ENCODE measurements at regions not wholly inside any gene's neighbourhood (a gene's known extent, or its start where the extent isn't known, plus 50 kb on each side); places are given as distances from the start of the nearest gene placed in this dataset.

- Histone ChIP-seq H3K4me1 (ENCODE audit: control insufficient read depth in 1 of 2, insufficient read depth in 2 of 2, low read depth in 1 of 2, low read length in 1 of 2) (no peaks in the 10 kb centered on the region), H3K9me3 (no peaks in the 10 kb centered on the region), H3K36me3 (replicated peaks in 1 of 2; ENCODE audit: control insufficient read depth in 1 of 2, insufficient read depth in 2 of 2, low read length in 1 of 2) (no peaks in the 10 kb centered on the region), H3K27ac (ENCODE audit: low read depth in 2 of 2, low read length in 1 of 2) (no peak overlapping the region), H4K20me1 (ENCODE audit: insufficient read depth) (no peaks in the 10 kb centered on the region), H3K9ac (no peak overlapping the region), H3F3A (replicated peaks; ENCODE audit: insufficient read depth) (no peaks in the 10 kb centered on the region), H3K9me2 (no peaks in the 10 kb centered on the region), H3K79me2 (ENCODE audit: insufficient read depth) (no peaks in the 10 kb centered on the region), H3K4me2 (no peak overlapping the region), H3K4me3 (ENCODE audit: low read depth in 2 of 2, low read length in 1 of 2) (no peak overlapping the region), H3K27me3 (ENCODE audit: insufficient read depth) (no peaks in the 10 kb centered on the region), H2AFZ (ENCODE audit: low read depth) (no peak overlapping the region)
- POLR2A ChIA-PET = no interaction called here
- WGBS (ENCODE audit: low lambda C conversion rate) = 68% methylated on average over 4 of the region's 5 CpGs
- no peak for TF ChIP-seq MEF2A (IDR thresholded peaks at IDR 0.05; ENCODE audit: borderline replicate concordance, low read depth)
- TF ChIP-seq GATA2 (CRISPR knock-in tag; IDR thresholded peaks at IDR 0.05) = no peak
- TF ChIP-seq EP300 (IDR thresholded peaks at IDR 0.05; ENCODE audit: borderline replicate concordance in 1 of 2, low read depth in 1 of 2, low read length in 1 of 2) = no peak
- TF ChIP-seq FOSL2 (IDR thresholded peaks at IDR 0.05; ENCODE audit: borderline replicate concordance, low read depth) = no peak
- no peak for TF ChIP-seq POLR2AphosphoS5 (IDR thresholded peaks at IDR 0.05; ENCODE audit: low read depth, low read length)
- TF ChIP-seq, protein P1, sequence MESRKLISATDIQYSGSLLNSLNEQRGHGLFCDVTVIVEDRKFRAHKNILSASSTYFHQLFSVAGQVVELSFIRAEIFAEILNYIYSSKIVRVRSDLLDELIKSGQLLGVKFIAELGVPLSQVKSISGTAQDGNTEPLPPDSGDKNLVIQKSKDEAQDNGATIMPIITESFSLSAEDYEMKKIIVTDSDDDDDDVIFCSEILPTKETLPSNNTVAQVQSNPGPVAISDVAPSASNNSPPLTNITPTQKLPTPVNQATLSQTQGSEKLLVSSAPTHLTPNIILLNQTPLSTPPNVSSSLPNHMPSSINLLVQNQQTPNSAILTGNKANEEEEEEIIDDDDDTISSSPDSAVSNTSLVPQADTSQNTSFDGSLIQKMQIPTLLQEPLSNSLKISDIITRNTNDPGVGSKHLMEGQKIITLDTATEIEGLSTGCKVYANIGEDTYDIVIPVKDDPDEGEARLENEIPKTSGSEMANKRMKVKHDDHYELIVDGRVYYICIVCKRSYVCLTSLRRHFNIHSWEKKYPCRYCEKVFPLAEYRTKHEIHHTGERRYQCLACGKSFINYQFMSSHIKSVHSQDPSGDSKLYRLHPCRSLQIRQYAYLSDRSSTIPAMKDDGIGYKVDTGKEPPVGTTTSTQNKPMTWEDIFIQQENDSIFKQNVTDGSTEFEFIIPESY (IDR thresholded peaks at IDR 0.05; ENCODE audit: borderline replicate concordance, low read depth) = no peak
- TF ChIP-seq EZH2phosphoT487 (IDR thresholded peaks at IDR 0.05; ENCODE audit: borderline replicate concordance, low read depth) = no peak
- no peak for TF ChIP-seq RXRA (IDR thresholded peaks at IDR 0.05; ENCODE audit: borderline replicate concordance, low read depth)
- no peak for TF ChIP-seq SMC3 (IDR thresholded peaks at IDR 0.05; ENCODE audit: low read depth, low read length)
- no peak for TF ChIP-seq YY1 (IDR thresholded peaks at IDR 0.05; ENCODE audit: low read depth)
- TF ChIP-seq USF2 (IDR thresholded peaks at IDR 0.05; ENCODE audit: borderline replicate concordance, low read depth, low read length) = no peak
- TF ChIP-seq RAD21 (IDR thresholded peaks at IDR 0.05; ENCODE audit: low read length) = no peak
- TF ChIP-seq, protein P2, sequence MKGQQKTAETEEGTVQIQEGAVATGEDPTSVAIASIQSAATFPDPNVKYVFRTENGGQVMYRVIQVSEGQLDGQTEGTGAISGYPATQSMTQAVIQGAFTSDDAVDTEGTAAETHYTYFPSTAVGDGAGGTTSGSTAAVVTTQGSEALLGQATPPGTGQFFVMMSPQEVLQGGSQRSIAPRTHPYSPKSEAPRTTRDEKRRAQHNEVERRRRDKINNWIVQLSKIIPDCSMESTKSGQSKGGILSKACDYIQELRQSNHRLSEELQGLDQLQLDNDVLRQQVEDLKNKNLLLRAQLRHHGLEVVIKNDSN (IDR thresholded peaks at IDR 0.05; ENCODE audit: borderline replicate concordance, low read depth) = no peak
- no peak for TF ChIP-seq RFX5 (IDR thresholded peaks at IDR 0.05; ENCODE audit: low read length)
- TF ChIP-seq, protein P3, sequence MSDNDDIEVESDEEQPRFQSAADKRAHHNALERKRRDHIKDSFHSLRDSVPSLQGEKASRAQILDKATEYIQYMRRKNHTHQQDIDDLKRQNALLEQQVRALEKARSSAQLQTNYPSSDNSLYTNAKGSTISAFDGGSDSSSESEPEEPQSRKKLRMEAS (IDR thresholded peaks at IDR 0.05; ENCODE audit: low read depth) = no peak
- TF ChIP-seq RCOR1 (IDR thresholded peaks at IDR 0.05; ENCODE audit: low read length) = no peak
- TF ChIP-seq, protein P4, sequence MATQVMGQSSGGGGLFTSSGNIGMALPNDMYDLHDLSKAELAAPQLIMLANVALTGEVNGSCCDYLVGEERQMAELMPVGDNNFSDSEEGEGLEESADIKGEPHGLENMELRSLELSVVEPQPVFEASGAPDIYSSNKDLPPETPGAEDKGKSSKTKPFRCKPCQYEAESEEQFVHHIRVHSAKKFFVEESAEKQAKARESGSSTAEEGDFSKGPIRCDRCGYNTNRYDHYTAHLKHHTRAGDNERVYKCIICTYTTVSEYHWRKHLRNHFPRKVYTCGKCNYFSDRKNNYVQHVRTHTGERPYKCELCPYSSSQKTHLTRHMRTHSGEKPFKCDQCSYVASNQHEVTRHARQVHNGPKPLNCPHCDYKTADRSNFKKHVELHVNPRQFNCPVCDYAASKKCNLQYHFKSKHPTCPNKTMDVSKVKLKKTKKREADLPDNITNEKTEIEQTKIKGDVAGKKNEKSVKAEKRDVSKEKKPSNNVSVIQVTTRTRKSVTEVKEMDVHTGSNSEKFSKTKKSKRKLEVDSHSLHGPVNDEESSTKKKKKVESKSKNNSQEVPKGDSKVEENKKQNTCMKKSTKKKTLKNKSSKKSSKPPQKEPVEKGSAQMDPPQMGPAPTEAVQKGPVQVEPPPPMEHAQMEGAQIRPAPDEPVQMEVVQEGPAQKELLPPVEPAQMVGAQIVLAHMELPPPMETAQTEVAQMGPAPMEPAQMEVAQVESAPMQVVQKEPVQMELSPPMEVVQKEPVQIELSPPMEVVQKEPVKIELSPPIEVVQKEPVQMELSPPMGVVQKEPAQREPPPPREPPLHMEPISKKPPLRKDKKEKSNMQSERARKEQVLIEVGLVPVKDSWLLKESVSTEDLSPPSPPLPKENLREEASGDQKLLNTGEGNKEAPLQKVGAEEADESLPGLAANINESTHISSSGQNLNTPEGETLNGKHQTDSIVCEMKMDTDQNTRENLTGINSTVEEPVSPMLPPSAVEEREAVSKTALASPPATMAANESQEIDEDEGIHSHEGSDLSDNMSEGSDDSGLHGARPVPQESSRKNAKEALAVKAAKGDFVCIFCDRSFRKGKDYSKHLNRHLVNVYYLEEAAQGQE (IDR thresholded peaks at IDR 0.05; ENCODE audit: low read depth, low read length) = no peak
- no peak for TF ChIP-seq IRF3 (IDR thresholded peaks at IDR 0.05; ENCODE audit: low read depth, low read length)
- TF ChIP-seq ELF1 (IDR thresholded peaks at IDR 0.05) = no peak
- CTCF ChIA-PET = no interaction called here
- DNase-seq = no peak
Measured at GRCh38 chr2:183267148-183267827, 143.0 kb downstream of the NUP35 start.

Data from SK-N-SH (cell line).